ENCODE measurements at regions not wholly inside any gene's neighbourhood (a gene's known extent, or its start where the extent isn't known, plus 50 kb on each side); places are given as distances from the start of the nearest gene placed in this dataset.

DNA sequence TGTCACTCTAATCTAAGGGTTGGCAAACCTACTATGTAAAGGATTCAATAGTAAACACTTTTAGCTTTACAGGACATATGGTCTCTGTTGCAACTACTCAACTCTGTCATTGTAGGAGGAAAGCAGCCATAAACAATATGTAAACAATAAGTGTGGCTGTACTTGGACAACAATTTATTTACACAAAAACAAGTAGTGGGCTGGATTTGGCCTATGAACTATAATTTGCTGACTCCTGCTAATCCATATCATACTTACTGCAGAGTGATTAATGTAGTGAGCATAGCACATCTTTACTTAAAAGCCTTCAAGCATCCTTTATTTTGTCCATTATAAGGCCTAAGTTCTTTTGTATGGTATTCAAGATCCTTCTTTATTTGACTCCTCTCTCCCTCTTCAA, 441.9 kb downstream of the ZIC1 start:
- Histone ChIP-seq H3K4me3 (ENCODE audit: low read length) (no peak overlapping the region), H3K79me2 (replicated peaks; ENCODE audit: insufficient read depth, low read length) (no peaks in the 10 kb centered on the region)

GRCh38 chr3:147854542-147854941, 445.4 kb downstream of the ZIC1 start:
- H3K9me3 ChIP-seq (ENCODE audit: low read length): no peaks in the 10 kb centered on the region
- TF ChIP-seq SMC3 (conservative IDR thresholded peaks at IDR 0.05; ENCODE audit: poor library complexity): no peak
- no peak for TF ChIP-seq TAF1 (IDR thresholded peaks at IDR 0.05; ENCODE audit: low read depth)
- TF ChIP-seq REST (IDR thresholded peaks at IDR 0.05; ENCODE audit: borderline replicate concordance): no peak

More for the DNA sequence above, 441.9 kb downstream of the ZIC1 start:
- no peaks in the 10 kb centered on the region for H4K20me1 ChIP-seq (ENCODE audit: insufficient read depth)
- no peak overlapping the region for H3K9ac ChIP-seq (ENCODE audit: low read length)
- H3K36me3 ChIP-seq (ENCODE audit: insufficient read depth, low read length): no peaks in the 10 kb centered on the region
- no peaks in the 10 kb centered on the region for H3K27me3 ChIP-seq (ENCODE audit: insufficient read depth, low read depth, low read length)
- H3K4me2 ChIP-seq (ENCODE audit: low read length): no peak overlapping the region
- H3K9me2 ChIP-seq (ENCODE audit: insufficient read depth, low read length): no peaks in the 10 kb centered on the region
- H3F3A ChIP-seq (ENCODE audit: insufficient read depth, low read length, poor library complexity, severe bottlenecking): no peaks in the 10 kb centered on the region
- TF ChIP-seq SMC3 (conservative IDR thresholded peaks at IDR 0.05; ENCODE audit: poor library complexity) (no peak), MXI1 (conservative IDR thresholded peaks at IDR 0.05; ENCODE audit: poor library complexity, severe bottlenecking) (no peak), POLR2AphosphoS5 (IDR thresholded peaks at IDR 0.05) (no peak), REST (IDR thresholded peaks at IDR 0.05; ENCODE audit: borderline replicate concordance) (no peak), RAD21 (conservative IDR thresholded peaks at IDR 0.05) (no peak), TAF1 (IDR thresholded peaks at IDR 0.05; ENCODE audit: low read depth) (no peak), EP300 (conservative IDR thresholded peaks at IDR 0.05; ENCODE audit: poor library complexity, severe bottlenecking) (no peak), EZH2 (IDR thresholded peaks at IDR 0.05; ENCODE audit: borderline replicate concordance, insufficient read depth, low read length, poor library complexity, severe bottlenecking) (no peak)
- TF ChIP-seq, protein P1, sequence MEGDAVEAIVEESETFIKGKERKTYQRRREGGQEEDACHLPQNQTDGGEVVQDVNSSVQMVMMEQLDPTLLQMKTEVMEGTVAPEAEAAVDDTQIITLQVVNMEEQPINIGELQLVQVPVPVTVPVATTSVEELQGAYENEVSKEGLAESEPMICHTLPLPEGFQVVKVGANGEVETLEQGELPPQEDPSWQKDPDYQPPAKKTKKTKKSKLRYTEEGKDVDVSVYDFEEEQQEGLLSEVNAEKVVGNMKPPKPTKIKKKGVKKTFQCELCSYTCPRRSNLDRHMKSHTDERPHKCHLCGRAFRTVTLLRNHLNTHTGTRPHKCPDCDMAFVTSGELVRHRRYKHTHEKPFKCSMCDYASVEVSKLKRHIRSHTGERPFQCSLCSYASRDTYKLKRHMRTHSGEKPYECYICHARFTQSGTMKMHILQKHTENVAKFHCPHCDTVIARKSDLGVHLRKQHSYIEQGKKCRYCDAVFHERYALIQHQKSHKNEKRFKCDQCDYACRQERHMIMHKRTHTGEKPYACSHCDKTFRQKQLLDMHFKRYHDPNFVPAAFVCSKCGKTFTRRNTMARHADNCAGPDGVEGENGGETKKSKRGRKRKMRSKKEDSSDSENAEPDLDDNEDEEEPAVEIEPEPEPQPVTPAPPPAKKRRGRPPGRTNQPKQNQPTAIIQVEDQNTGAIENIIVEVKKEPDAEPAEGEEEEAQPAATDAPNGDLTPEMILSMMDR (IDR thresholded peaks at IDR 0.05; ENCODE audit: poor library complexity, severe bottlenecking): no peak
- no peak overlapping the region for H3K27ac ChIP-seq (ENCODE audit: low read length)
- H2AFZ ChIP-seq (ENCODE audit: low read depth, low read length): no peak overlapping the region
- H3K9me3 ChIP-seq (ENCODE audit: low read length): no peaks in the 10 kb centered on the region

More at GRCh38 chr3:147854542-147854941, 445.4 kb downstream of the ZIC1 start:
- Histone ChIP-seq H3K27me3 (ENCODE audit: insufficient read depth, low read depth, low read length) (no peaks in the 10 kb centered on the region), H3K4me3 (ENCODE audit: low read length) (no peak overlapping the region), H4K20me1 (ENCODE audit: insufficient read depth) (no peaks in the 10 kb centered on the region), H3K27ac (ENCODE audit: low read length) (no peak overlapping the region), H3K36me3 (ENCODE audit: insufficient read depth, low read length) (no peaks in the 10 kb centered on the region), H3F3A (ENCODE audit: insufficient read depth, low read length, poor library complexity, severe bottlenecking) (no peaks in the 10 kb centered on the region), H3K9ac (ENCODE audit: low read length) (no peak overlapping the region), H3K4me2 (ENCODE audit: low read length) (no peak overlapping the region), H3K9me2 (ENCODE audit: insufficient read depth, low read length) (no peaks in the 10 kb centered on the region), H2AFZ (ENCODE audit: low read depth, low read length) (no peak overlapping the region), H3K79me2 (replicated peaks; ENCODE audit: insufficient read depth, low read length) (no peaks in the 10 kb centered on the region)
